Left ventricle myocardium superior (tissue), 1 donor: ENCODE measurements at regions not wholly inside any gene's neighbourhood (a gene's known extent, or its start where the extent isn't known, plus 50 kb on each side); places are given as distances from the start of the nearest gene placed in this dataset.

Experiments
- ATAC-seq: fragments of 200-7000 bp; cut with Tn5 transposase; one replicate; pipeline ENCODE4 v1.9.1; 2020; ENCODE audit warnings: mild to moderate bottlenecking, moderate library complexity
- DNase-seq: peaks from one replicate; pipeline ENCODE4 v3.0.0-alpha.2; 2020
- intact Hi-C: fragments of 100-400 bp; cut with micrococcal nuclease; formaldehyde crosslinking; loops from one replicate; pipeline ENCODE4 v1.11.0; 2022
- donor health status: DM: no; HTN: yes; CAD: no; lungs with severe emphysema.

- DNase-seq: no peak
- ATAC-seq: no peak
- intact Hi-C loops: no loop called here
Observed at GRCh38 chr5:167863883-167864282, 427.6 kb upstream of the WWC1 start.

GRCh38 chr5:167864801-167865200 lies 426.6 kb upstream of the WWC1 start:
- DNase-seq (no peak), ATAC-seq (no peak)
- intact Hi-C loops: no loop called here

- intact Hi-C loops: no loop called here
- ATAC-seq (no peak), DNase-seq (no peak)
Observed at GRCh38 chr5:167866797-167867196, 424.6 kb upstream of the WWC1 start.

- DNase-seq (no peak), ATAC-seq (no peak)
- intact Hi-C loops: no loop called here
Observed at GRCh38 chr5:167867281-167867680, 424.2 kb upstream of the WWC1 start.

- no peak for DNase-seq
- intact Hi-C loops: no loop called here
- no peak for ATAC-seq
Observed at GRCh38 chr5:167869125-167869524, 422.3 kb upstream of the WWC1 start.

- ATAC-seq (no peak), DNase-seq (no peak)
- intact Hi-C loops: no loop called here
Observed at GRCh38 chr5:167870055-167870454, 421.4 kb upstream of the WWC1 start.

GRCh38 chr5:167871091-167871490 lies 420.4 kb upstream of the WWC1 start:
- DNase-seq (no peak), ATAC-seq (no peak)
- intact Hi-C loops: no loop called here

- intact Hi-C loops: no loop called here
- ATAC-seq (no peak), DNase-seq (no peak)
Observed at GRCh38 chr5:167872791-167873190, 418.7 kb upstream of the WWC1 start.

- no peak for ATAC-seq
- intact Hi-C loops: no loop called here
Observed at GRCh38 chr5:167877114-167877722, 414.2 kb upstream of the WWC1 start.

GRCh38 chr5:167877924-167878323 lies 413.5 kb upstream of the WWC1 start:
- intact Hi-C loops: no loop called here
- DNase-seq (no peak), ATAC-seq (no peak)

More at GRCh38 chr5:167877114-167877722, 414.2 kb upstream of the WWC1 start:
- no peak for DNase-seq

GRCh38 chr5:167880420-167880819 lies 411.0 kb upstream of the WWC1 start:
- no peak for ATAC-seq
- intact Hi-C loops: no loop called here
- DNase-seq: no peak

- intact Hi-C loops: no loop called here
- ATAC-seq: no peak
Observed at GRCh38 chr5:167881041-167881440, 410.4 kb upstream of the WWC1 start.

GRCh38 chr5:167886196-167886595 lies 405.2 kb upstream of the WWC1 start:
- intact Hi-C loops: no loop called here
- ATAC-seq (no peak), DNase-seq (no peak)

More at GRCh38 chr5:167881041-167881440, 410.4 kb upstream of the WWC1 start:
- no peak for DNase-seq

- intact Hi-C loops: no loop called here
- ATAC-seq (no peak), DNase-seq (no peak)
Observed at GRCh38 chr5:167888393-167888792, 403.1 kb upstream of the WWC1 start.

GRCh38 chr5:167889276-167889675 lies 402.2 kb upstream of the WWC1 start:
- ATAC-seq: no peak
- intact Hi-C loops: no loop called here
- DNase-seq: no peak

- DNase-seq (no peak), ATAC-seq (peak; percentile 91)
- intact Hi-C loops: no loop called here
Observed at GRCh38 chr5:167892352-167893115, 398.9 kb upstream of the WWC1 start.

- intact Hi-C loops: no loop called here
- ATAC-seq (no peak), DNase-seq (no peak)
Observed at GRCh38 chr5:167893271-167893670, 398.2 kb upstream of the WWC1 start.

GRCh38 chr5:167894631-167895472 lies 396.6 kb upstream of the WWC1 start:
- no peak for ATAC-seq
- intact Hi-C loops: no loop called here
- no peak for DNase-seq

- intact Hi-C loops: no loop called here
- ATAC-seq (no peak), DNase-seq (no peak)
Observed at GRCh38 chr5:167895899-167896659, 395.4 kb upstream of the WWC1 start.
